Karpas-422 (cell line): ENCODE measurements at regions not wholly inside any gene's neighbourhood (a gene's known extent, or its start where the extent isn't known, plus 50 kb on each side); places are given as distances from the start of the nearest gene placed in this dataset.

Experiments used
- DNase-seq: peaks from one replicate; pipeline ENCODE4 v3.0.0-alpha.2; 2015
- H2AFZ ChIP-seq: fragments of 200-600 bp; sonication (generic); 2 replicates; pipeline ENCODE4 v1.6.1; 2014; ENCODE audit warnings: antibody characterized with exemption, low read length, mixed read lengths
- H3K27ac ChIP-seq: fragments of 200-600 bp; sonication (generic); 2 replicates; pipeline ENCODE4 v1.5.1; 2014; ENCODE audit warnings: mild to moderate bottlenecking, low read length, moderate library complexity
- H3K27me3 ChIP-seq: fragments of 200-600 bp; sonication (generic); 2 replicates; pipeline ENCODE4 v1.6.1; 2014; ENCODE audit warnings: low read length, mixed read lengths
- H3K36me3 ChIP-seq: fragments of 200-600 bp; sonication (generic); 2 replicates; pipeline ENCODE4 v1.6.1; 2014; ENCODE audit warnings: low read length, mixed read lengths; ENCODE audit not compliant: insufficient read depth
- H3K4me1 ChIP-seq: fragments of 200-600 bp; sonication (generic); 2 replicates; pipeline ENCODE4 v1.6.1; 2014; ENCODE audit warnings: mild to moderate bottlenecking, low read length, mixed read lengths
- H3K4me2 ChIP-seq: fragments of 200-600 bp; sonication (generic); 2 replicates; pipeline ENCODE4 v1.6.1; 2014; ENCODE audit warnings: low read length, low read depth, mild to moderate bottlenecking; ENCODE audit not compliant: poor library complexity, severe bottlenecking
- H3K4me3 ChIP-seq: fragments of 200-600 bp; sonication (generic); 2 replicates; pipeline ENCODE4 v1.5.1; 2014; ENCODE audit warnings: mild to moderate bottlenecking, antibody characterized with exemption, low read length, mixed read lengths
- H3K79me2 ChIP-seq: fragments of 200-600 bp; sonication (generic); 2 replicates; pipeline ENCODE4 v1.6.1; 2014; ENCODE audit warnings: mild to moderate bottlenecking, low read length, mixed read lengths
- H3K9ac ChIP-seq: fragments of 200-600 bp; sonication (generic); 2 replicates; pipeline ENCODE4 v1.6.0; 2014; ENCODE audit warnings: low read length
- H3K9me2 ChIP-seq: fragments of 200-600 bp; sonication (generic), shearing (Covaris generic); replicated peaks from 2 replicates; pipeline ENCODE4 v1.6.0; 2014; ENCODE audit warnings: mild to moderate bottlenecking, low read length, moderate library complexity; ENCODE audit not compliant: insufficient read depth
- H3K9me3 ChIP-seq: fragments of 300-700, 200-600 bp; sonication (generic); 2 replicates; pipeline ENCODE4 v1.6.1; 2014; ENCODE audit warnings: low read length, mixed read lengths
- H4K20me1 ChIP-seq: fragments of 200-600 bp; sonication (generic); 2 replicates; pipeline ENCODE4 v1.6.1; 2014; ENCODE audit warnings: mild to moderate bottlenecking, antibody characterized with exemption, low read length, low read depth; ENCODE audit not compliant: insufficient read depth

DNA sequence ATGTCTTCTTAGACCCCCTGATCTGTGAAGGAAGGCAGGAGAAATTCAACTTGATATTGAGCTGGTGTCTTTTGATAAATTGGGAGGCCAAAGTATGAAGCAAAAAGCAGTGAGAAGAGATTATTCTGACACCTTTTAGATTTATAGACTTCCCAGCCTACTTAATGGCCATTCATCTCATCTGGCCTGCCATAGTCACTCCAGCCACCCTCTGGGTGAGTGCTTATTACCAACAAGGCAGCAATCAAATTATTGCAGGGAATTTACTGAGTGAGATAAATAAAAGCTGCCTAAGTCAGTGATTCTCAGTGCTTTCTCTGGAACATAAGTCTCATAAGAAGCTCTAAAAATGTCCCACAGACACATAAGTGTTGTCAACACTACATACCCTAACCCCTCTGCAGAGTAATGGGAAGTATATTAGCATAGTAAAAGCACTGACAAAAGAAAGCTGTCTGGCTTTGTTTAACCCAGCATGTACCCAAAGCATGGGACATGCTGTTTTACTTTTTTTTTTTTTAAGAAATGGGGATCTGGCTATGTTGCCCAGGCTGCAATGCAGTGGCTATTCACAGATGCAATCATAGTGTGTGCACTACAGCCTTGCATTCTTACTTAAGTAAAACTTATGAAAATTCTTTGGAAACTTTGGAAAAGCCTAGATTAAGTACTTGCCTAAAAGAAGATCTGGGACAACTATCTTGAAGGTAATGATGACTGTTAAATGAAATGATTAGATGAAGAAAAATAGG, 725.3 kb downstream of the TUSC7 start:
- Histone ChIP-seq H3K36me3 (no peaks in the 10 kb centered on the region), H3K4me3 (no peak overlapping the region), H3K4me1 (no peaks in the 10 kb centered on the region), H3K27me3 (no peaks in the 10 kb centered on the region), H3K27ac (no peak overlapping the region), H3K4me2 (no peak overlapping the region), H3K9ac (no peak overlapping the region), H3K9me3 (no peaks in the 10 kb centered on the region), H4K20me1 (no peaks in the 10 kb centered on the region), H2AFZ (no peak overlapping the region), H3K9me2 (no peaks in the 10 kb centered on the region), H3K79me2 (no peaks in the 10 kb centered on the region)
- DNase-seq, result no peak

DNA sequence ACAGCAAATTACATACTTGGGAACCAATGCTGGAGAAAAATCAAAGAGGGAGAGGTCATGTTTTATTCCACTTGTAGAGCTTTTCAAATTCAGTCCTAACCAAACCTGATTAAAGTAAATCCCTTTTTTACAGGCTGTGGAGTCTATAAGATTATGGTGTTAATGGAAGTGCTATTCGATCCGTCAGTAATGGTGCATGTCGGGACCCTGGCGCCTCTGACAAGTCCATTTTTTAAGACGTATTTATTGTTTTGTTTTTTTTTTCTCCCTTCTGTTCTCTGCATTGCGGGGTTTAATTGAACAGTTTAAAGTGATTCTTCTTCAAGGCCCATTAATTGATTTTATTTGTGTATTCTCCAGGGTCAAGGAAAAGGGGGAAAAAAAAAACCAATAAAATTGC, 725.9 kb downstream of the TUSC7 start:
- H3K9ac ChIP-seq, result no peak overlapping the region
- DNase-seq, result no peak
- H3K9me2 ChIP-seq, result no peaks in the 10 kb centered on the region
- H3K79me2 ChIP-seq, result no peaks in the 10 kb centered on the region
- H4K20me1 ChIP-seq, result no peaks in the 10 kb centered on the region
- H3K27me3 ChIP-seq, result no peaks in the 10 kb centered on the region
- H3K27ac ChIP-seq, result no peak overlapping the region
- no peak overlapping the region for H2AFZ ChIP-seq
- no peaks in the 10 kb centered on the region for H3K9me3 ChIP-seq
- H3K4me2 ChIP-seq, result no peak overlapping the region
- no peaks in the 10 kb centered on the region for H3K36me3 ChIP-seq
- H3K4me1 ChIP-seq, result no peaks in the 10 kb centered on the region
- H3K4me3 ChIP-seq, result no peak overlapping the region

DNA sequence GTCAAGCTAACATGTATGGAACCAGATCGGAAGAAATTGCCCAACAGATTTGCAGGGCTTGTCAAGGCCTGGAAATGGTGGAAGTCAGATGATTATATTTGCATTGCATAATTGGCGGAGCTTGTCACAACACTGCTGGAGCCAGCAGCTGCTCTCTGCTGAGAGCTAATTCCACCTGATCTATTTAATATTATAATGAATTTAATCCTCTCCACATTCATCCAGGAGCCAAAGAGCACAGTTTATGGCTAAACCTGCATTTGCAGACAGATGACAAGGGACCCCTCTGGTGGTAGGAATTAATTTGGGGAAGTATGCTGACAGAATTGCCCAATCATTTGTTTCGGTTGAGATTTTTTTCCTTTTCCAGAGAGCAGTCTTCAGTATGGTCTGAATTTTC, 730.2 kb downstream of the TUSC7 start:
- DNase-seq, result no peak
- H3K9ac ChIP-seq, result no peak overlapping the region

DNA sequence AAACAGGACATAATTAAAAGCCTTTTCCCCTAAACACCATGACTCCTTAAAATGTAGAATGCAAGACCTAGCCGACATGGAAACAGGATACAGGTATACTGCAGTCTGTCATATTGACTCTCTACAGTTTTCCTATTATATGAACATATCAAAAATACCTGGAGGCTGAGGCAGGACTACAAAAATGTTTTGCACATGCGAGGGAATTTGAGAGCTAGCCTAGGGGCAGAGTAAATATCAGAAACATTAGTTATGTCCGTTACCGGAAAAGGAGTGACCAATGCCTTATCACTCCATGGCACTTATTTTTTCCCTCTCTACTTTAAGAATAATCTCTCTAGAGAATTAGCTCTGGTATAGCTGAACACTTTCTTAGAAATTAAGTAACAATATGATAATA, 732.3 kb downstream of the TUSC7 start:
- Histone ChIP-seq H3K4me2 (no peak overlapping the region), H3K27me3 (no peaks in the 10 kb centered on the region), H2AFZ (no peak overlapping the region), H3K9ac (no peak overlapping the region), H4K20me1 (no peaks in the 10 kb centered on the region), H3K36me3 (no peaks in the 10 kb centered on the region), H3K4me1 (peaks cover 13% of the 10 kb centered on the region), H3K9me3 (no peaks in the 10 kb centered on the region), H3K9me2 (no peaks in the 10 kb centered on the region), H3K27ac (no peak overlapping the region), H3K4me3 (no peak overlapping the region), H3K79me2 (no peaks in the 10 kb centered on the region)
- DNase-seq, result no peak

More for the DNA sequence above, 730.2 kb downstream of the TUSC7 start:
- no peak overlapping the region for H2AFZ ChIP-seq
- no peak overlapping the region for H3K27ac ChIP-seq
- no peaks in the 10 kb centered on the region for H3K36me3 ChIP-seq
- no peaks in the 10 kb centered on the region for H3K9me2 ChIP-seq
- H4K20me1 ChIP-seq, result no peaks in the 10 kb centered on the region
- no peaks in the 10 kb centered on the region for H3K79me2 ChIP-seq
- H3K4me2 ChIP-seq, result no peak overlapping the region
- no peaks in the 10 kb centered on the region for H3K4me1 ChIP-seq
- no peaks in the 10 kb centered on the region for H3K9me3 ChIP-seq
- no peaks in the 10 kb centered on the region for H3K27me3 ChIP-seq
- H3K4me3 ChIP-seq, result no peak overlapping the region

DNA sequence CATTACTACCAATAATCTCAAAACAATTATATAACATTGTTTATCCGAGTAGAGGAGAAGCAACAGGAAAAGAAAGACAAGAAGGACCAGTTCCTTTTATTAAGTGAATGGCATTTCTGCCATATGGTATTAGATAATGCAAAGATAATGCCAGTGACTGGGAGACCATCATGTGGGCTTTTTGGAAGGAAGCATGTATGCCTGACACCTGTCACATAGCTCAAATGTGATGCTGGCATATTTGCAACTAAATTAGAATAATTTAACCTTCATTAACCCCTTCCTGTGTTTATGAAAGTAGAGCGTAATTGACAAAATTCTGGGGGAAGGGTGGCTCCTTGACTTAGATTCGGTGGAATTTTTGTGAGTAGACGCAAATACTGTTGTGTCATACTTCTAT, 733.0 kb downstream of the TUSC7 start:
- Histone ChIP-seq H3K4me3 (no peak overlapping the region), H3K4me1 (peaks cover 13% of the 10 kb centered on the region), H3K9me3 (no peaks in the 10 kb centered on the region), H3K9ac (no peak overlapping the region), H2AFZ (no peak overlapping the region), H3K79me2 (no peaks in the 10 kb centered on the region), H3K27ac (no peak overlapping the region), H3K36me3 (no peaks in the 10 kb centered on the region), H3K9me2 (no peaks in the 10 kb centered on the region), H3K27me3 (no peaks in the 10 kb centered on the region), H3K4me2 (no peak overlapping the region), H4K20me1 (no peaks in the 10 kb centered on the region)
- DNase-seq, result no peak

DNA sequence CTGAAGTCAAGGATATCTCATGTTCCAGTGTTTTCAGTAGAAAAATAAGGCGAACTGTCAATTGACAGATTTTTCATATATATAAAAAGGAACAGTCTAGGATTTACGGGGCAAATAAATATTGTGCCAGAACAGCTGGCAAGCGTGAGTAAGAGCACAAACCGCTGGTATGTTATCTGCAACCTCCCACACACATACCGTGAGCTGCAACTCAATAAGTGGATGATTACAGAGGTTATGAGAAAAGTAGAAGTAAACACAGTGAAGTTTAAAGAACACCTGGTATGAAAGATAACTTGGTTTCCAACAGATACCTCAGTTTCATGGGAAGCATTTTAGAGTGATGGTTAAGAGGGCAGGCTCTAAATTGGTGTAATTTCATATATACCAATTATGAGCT, 733.4 kb downstream of the TUSC7 start:
- Histone ChIP-seq H3K36me3 (no peaks in the 10 kb centered on the region), H3K4me1 (peaks cover 13% of the 10 kb centered on the region), H3K27ac (no peak overlapping the region), H3K9ac (no peak overlapping the region), H3K9me3 (no peaks in the 10 kb centered on the region), H3K4me2 (no peak overlapping the region), H3K27me3 (no peaks in the 10 kb centered on the region), H2AFZ (no peak overlapping the region), H3K9me2 (no peaks in the 10 kb centered on the region), H4K20me1 (no peaks in the 10 kb centered on the region), H3K79me2 (no peaks in the 10 kb centered on the region), H3K4me3 (no peak overlapping the region)
- DNase-seq, result no peak

DNA sequence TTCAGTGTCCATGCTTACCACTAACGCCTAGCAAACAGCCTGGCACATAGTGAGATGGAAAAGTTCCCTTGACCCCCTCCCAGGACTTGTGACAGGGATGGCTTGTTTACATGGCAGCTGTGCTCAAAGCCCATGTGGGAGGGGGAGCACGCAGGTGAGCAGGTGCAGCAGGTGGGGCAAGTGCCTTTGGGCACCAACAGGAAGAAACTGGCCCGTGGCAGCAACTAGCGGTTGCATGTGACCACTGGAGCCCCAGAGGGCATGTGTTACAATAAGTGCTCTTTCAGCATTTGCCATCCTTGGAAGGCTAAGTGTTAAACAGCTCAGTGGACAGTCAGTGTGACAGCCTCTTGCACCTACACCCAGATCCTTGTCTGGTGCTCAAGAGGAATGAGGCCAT, 734.6 kb downstream of the TUSC7 start:
- Histone ChIP-seq H3K9me2 (no peaks in the 10 kb centered on the region), H3K9ac (no peak overlapping the region), H3K27me3 (no peaks in the 10 kb centered on the region), H3K4me3 (no peak overlapping the region), H2AFZ (no peak overlapping the region), H3K4me1 (peaks cover 13% of the 10 kb centered on the region), H3K36me3 (no peaks in the 10 kb centered on the region), H3K9me3 (no peaks in the 10 kb centered on the region), H3K27ac (no peak overlapping the region), H3K79me2 (no peaks in the 10 kb centered on the region), H4K20me1 (no peaks in the 10 kb centered on the region), H3K4me2 (no peak overlapping the region)
- no peak for DNase-seq

DNA sequence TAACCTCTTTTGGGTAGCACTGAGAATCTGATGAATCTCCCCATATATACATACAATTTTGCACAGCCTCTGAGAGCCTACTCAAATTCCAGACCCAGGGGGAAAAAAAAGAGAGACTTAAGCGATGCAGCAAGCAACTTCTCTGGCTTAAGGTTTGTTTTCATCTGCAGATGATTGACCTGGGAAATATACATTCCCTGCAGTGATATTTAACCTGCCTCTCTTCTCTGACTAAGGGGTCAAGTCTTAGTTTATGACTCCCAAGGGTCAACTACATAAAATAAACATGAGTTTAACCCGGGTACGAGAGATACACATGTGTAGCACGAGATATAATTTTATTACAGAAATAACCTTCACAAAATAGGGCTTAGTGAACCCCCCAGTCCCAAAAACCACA, 737.8 kb downstream of the TUSC7 start:
- H3K27ac ChIP-seq, result no peak overlapping the region
- no peak overlapping the region for H2AFZ ChIP-seq
- H3K4me1 ChIP-seq, result peaks cover 13% of the 10 kb centered on the region
- no peaks in the 10 kb centered on the region for H3K27me3 ChIP-seq
- H4K20me1 ChIP-seq, result no peaks in the 10 kb centered on the region
- no peaks in the 10 kb centered on the region for H3K9me3 ChIP-seq
- no peak for DNase-seq
- H3K9me2 ChIP-seq, result no peaks in the 10 kb centered on the region
- H3K4me2 ChIP-seq, result no peak overlapping the region
- no peak overlapping the region for H3K4me3 ChIP-seq
- H3K9ac ChIP-seq, result no peak overlapping the region
- no peaks in the 10 kb centered on the region for H3K36me3 ChIP-seq
- H3K79me2 ChIP-seq, result no peaks in the 10 kb centered on the region
